ENCODE measurements at regions not wholly inside any gene's neighbourhood (a gene's known extent, or its start where the extent isn't known, plus 50 kb on each side); places are given as distances from the start of the nearest gene placed in this dataset.
"Not testable (repeated sequence)": the region's sequence is repeated elsewhere in the genome, so short reads cannot be mapped to it uniquely, and the experiment has no call there.

DNA sequence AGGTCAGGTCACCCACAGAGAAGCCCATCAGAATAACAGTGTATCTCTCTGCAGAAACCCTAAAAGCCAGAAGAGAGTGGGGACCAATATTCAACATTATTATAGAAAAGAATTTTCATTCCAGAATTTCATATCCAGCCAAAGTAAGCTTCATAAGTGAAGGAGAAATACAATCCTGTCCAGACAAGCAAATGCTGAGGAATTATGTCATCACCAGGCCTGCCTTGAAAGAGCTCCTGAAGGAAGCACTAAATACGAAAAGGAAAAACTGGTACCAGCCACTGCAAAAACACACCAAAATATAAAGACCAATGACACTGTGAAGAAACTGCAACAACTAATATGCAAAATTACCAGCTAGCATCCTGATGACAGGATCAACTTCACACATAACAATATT lies 260.0 kb upstream of the KYNU start:
- no peak for DNase-seq (ENCODE audit: low read depth)
- H3K4me3 ChIP-seq (ENCODE audit: low read depth, low read length): no peak overlapping the region
- no peak for TF ChIP-seq CTCF (IDR thresholded peaks at IDR 0.05; ENCODE audit: insufficient read depth, low read depth, low read length, missing control alignments)

DNA sequence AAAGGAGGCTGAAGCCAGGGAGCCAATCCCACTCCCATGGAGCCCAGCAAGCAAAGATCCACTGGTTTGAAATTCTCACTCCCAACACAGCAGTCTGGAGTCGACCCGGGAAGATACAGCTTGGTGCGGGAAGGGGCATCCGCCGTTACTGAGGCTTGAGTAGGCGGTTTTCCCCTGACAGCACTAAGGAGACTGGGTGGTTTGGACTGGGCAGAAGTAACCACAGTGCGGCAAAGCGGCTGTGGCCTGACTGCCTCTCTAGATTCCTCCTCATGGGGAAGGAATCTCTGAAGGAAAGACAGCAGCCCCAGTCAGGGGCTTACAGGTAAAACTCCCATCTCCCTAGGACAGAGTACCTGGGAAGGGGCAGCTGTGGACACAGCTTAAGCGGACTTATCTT lies 261.6 kb upstream of the KYNU start:
- H3K4me3 ChIP-seq (ENCODE audit: low read depth, low read length): no peak overlapping the region
- DNase-seq (ENCODE audit: low read depth): no peak
- no peak for TF ChIP-seq CTCF (IDR thresholded peaks at IDR 0.05; ENCODE audit: insufficient read depth, low read depth, low read length, missing control alignments)

GRCh38 chr2:142613193-142613592 lies 264.3 kb upstream of the KYNU start:
- DNase-seq (ENCODE audit: low read depth); H3K4me3 ChIP-seq (ENCODE audit: low read depth, low read length): not testable (repeated sequence)

DNA sequence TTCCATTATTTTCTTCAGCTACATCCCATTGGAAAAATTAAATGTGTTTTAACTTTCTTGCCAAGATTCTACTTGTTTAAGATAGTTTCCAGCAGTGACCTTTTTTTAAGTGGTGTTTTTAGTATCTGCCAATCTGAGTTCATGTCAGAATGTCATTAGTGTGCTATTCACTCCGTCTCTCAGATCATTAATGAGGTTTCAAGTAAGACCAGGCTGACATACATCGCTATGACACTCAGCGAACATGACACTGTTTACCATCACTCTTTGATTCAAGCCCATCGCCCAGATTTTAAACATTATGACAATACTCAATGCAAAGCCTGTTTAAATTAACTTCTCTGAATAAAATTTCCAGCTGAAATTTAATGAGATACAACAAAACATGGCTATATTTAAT lies 272.0 kb upstream of the KYNU start:
- H3K4me3 ChIP-seq (ENCODE audit: low read depth, low read length): no peak overlapping the region
- TF ChIP-seq CTCF (IDR thresholded peaks at IDR 0.05; ENCODE audit: insufficient read depth, low read depth, low read length, missing control alignments): no peak
- no peak for DNase-seq (ENCODE audit: low read depth)

GRCh38 chr2:142603759-142604158 lies 273.7 kb upstream of the KYNU start:
- no peak for DNase-seq (ENCODE audit: low read depth)
- H3K4me3 ChIP-seq (ENCODE audit: low read depth, low read length): no peak overlapping the region
- TF ChIP-seq CTCF (IDR thresholded peaks at IDR 0.05; ENCODE audit: insufficient read depth, low read depth, low read length, missing control alignments): no peak

- no peak overlapping the region for H3K4me3 ChIP-seq (ENCODE audit: low read depth, low read length)
- no peak for DNase-seq (ENCODE audit: low read depth)
- no peak for TF ChIP-seq CTCF (IDR thresholded peaks at IDR 0.05; ENCODE audit: insufficient read depth, low read depth, low read length, missing control alignments)
Observed at GRCh38 chr2:142602418-142602989, 275.0 kb upstream of the KYNU start.

DNA sequence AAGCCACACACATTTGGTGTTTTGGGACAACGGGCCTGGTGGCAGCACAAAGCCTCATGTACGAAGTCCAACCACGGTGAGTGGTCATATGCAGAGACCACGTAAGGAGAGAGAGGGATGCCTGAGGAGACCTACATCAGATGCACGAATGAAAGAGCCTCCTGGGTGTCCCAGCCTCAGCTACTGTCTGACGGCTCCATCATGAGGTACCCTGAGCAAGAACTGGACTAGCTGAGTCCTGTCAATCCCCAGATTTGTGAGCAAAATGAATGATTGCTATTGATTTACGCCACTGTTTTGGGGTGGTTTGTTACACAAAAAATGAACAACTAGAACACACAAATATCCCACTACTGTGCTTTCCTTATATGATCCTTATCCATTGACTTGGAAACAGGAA lies 275.7 kb upstream of the KYNU start:
- H3K4me3 ChIP-seq (ENCODE audit: low read depth, low read length): no peak overlapping the region
- TF ChIP-seq CTCF (IDR thresholded peaks at IDR 0.05; ENCODE audit: insufficient read depth, low read depth, low read length, missing control alignments): no peak
- DNase-seq (ENCODE audit: low read depth): no peak

Measured in GM12865 (cell line).